Body of pancreas (tissue), 4 donors: ENCODE measurements at regions not wholly inside any gene's neighbourhood (a gene's known extent, or its start where the extent isn't known, plus 50 kb on each side); places are given as distances from the start of the nearest gene placed in this dataset.

Experiments
- CTCF ChIP-seq, 7 experiments: fragments of 450-650 bp in 4 of 7; fragments of 200-600 bp in 3 of 7; sonication (generic) in 3 of 7; IDR thresholded peaks; one replicate each; pipeline ENCODE4 v1.5.1; 2016 to 2019; ENCODE audit warnings: antibody characterized with exemption in 7 of 7
- POLR2A ChIP-seq, 3 donors: fragments of 450-650 bp; IDR thresholded peaks; one replicate each; pipeline ENCODE4 v1.6.1; 2016; ENCODE audit warnings: antibody characterized with exemption in 3 of 3, mild to moderate bottlenecking in 2 of 3

GRCh38 chrX:45794323-45794994, 593.8 kb upstream of the DIPK2B start:
- TF ChIP-seq CTCF (IDR thresholded peaks at IDR 0.05) (no peak), POLR2A (IDR thresholded peaks at IDR 0.05) (no peak)
